Chondrocyte (in vitro differentiated cells): ENCODE measurements at regions not wholly inside any gene's neighbourhood (a gene's known extent, or its start where the extent isn't known, plus 50 kb on each side); places are given as distances from the start of the nearest gene placed in this dataset.

Experiments
- DNase-seq: peaks from one replicate; pipeline ENCODE4 v3.0.0; 2021; ENCODE audit warnings: mixed read lengths, low spot score
- H3K27ac Mint-ChIP-seq: one replicate; pipeline ENCODE4 v1.8.0; 2021; ENCODE audit warnings: mild to moderate bottlenecking, moderate library complexity, mixed read lengths; ENCODE audit not compliant: unreplicated experiment
- H3K27me3 Mint-ChIP-seq: 2 replicates; pipeline ENCODE4 v1.8.0; 2021; ENCODE audit warnings: low read depth, mixed read lengths
- H3K36me3 Mint-ChIP-seq: 2 replicates; pipeline ENCODE4 v1.8.0; 2021; ENCODE audit warnings: low read depth, mixed read lengths
- H3K4me1 Mint-ChIP-seq: 2 replicates; pipeline ENCODE4 v1.8.0; 2021; ENCODE audit warnings: low read depth, mild to moderate bottlenecking, mixed read lengths
- H3K4me3 Mint-ChIP-seq: one replicate; pipeline ENCODE4 v1.8.0; 2021; ENCODE audit warnings: mild to moderate bottlenecking, moderate library complexity, mixed read lengths; ENCODE audit not compliant: unreplicated experiment
- H3K9me3 Mint-ChIP-seq: 2 replicates; pipeline ENCODE4 v1.8.0; 2021; ENCODE audit warnings: low read depth, mixed read lengths
- TF ChIP-seq, protein P1 (sequence below): fragments of 200-600 bp; sonication (generic); IDR thresholded peaks from 2 replicates; pipeline ENCODE4 v1.5.0; 2021; ENCODE audit warnings: antibody characterized with exemption, mild to moderate bottlenecking, moderate library complexity

DNA sequence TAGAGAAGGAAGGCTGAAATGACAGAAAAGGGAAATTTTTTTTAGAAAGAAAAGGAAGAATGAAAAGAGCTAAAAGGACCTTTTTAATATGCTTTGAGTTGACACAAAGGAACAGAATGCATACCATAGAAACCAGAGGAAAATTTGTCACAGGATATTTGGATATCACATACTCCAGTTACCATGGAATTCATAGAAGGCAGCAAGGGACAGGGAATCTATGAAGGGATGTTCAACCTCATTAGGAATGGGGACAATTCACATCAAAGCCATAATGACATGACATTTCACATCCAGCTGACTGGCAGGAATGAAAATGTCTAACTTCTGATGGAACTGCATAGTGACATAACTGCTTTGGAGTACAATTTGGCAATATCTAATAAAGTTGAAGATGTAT is 469.4 kb downstream of the CCER1 start:
- Mint-ChIP-seq H3K9me3 (peaks cover 12% of the 10 kb centered on the region), H3K36me3 (peaks cover 1% of the 10 kb centered on the region), H3K27me3 (no peaks in the 10 kb centered on the region), H3K4me3 (no peak overlapping the region), H3K4me1 (peaks cover 10% of the 10 kb centered on the region), H3K27ac (no peak overlapping the region)
- DNase-seq = no peak
- TF ChIP-seq, protein P1, sequence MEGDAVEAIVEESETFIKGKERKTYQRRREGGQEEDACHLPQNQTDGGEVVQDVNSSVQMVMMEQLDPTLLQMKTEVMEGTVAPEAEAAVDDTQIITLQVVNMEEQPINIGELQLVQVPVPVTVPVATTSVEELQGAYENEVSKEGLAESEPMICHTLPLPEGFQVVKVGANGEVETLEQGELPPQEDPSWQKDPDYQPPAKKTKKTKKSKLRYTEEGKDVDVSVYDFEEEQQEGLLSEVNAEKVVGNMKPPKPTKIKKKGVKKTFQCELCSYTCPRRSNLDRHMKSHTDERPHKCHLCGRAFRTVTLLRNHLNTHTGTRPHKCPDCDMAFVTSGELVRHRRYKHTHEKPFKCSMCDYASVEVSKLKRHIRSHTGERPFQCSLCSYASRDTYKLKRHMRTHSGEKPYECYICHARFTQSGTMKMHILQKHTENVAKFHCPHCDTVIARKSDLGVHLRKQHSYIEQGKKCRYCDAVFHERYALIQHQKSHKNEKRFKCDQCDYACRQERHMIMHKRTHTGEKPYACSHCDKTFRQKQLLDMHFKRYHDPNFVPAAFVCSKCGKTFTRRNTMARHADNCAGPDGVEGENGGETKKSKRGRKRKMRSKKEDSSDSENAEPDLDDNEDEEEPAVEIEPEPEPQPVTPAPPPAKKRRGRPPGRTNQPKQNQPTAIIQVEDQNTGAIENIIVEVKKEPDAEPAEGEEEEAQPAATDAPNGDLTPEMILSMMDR = no peak

DNA sequence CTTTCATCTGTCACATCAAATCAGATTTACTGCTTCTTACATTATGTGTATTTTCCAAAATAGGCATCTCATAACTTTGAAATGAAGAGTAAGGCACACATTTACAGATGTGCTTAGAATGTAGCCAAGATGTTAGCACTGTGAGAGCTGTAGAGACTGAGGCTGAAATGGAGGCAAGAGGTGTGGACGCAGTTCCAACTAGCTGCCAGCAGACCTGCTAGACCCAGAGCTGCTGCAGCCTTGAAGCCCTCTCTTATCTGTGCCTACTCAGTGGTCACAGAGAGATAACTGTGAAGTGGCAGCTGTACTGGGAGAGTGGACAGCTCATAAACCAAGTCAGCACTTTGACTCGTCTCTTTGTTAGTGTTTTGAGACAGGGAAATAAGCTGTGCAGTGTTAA is 470.9 kb downstream of the CCER1 start:
- peaks cover 3% of the 10 kb centered on the region for H3K9me3 Mint-ChIP-seq
- H3K27me3 Mint-ChIP-seq = no peaks in the 10 kb centered on the region
- H3K4me3 Mint-ChIP-seq = no peak overlapping the region
- no peaks in the 10 kb centered on the region for H3K36me3 Mint-ChIP-seq
- H3K4me1 Mint-ChIP-seq = peaks cover 10% of the 10 kb centered on the region
- TF ChIP-seq, protein P1 = no peak
- no peak for DNase-seq
- no peak overlapping the region for H3K27ac Mint-ChIP-seq

DNA sequence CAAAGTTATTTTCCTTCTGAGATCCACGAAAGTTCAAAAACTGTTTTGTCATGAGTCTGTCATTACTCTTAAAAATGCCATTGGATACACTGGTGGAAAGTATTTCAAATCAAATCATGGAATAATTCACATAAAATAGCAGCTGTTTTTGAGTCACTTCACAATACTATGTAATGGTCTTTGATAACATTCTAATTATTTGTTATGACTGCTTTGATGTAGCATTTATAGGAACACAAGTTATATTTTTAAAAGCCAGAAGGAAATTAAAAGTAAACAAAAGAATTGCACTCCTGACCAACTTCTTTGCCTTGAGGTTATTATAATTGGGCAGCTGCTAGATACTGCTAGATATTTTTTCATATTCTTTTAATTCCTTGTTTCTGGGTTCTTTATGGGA is 473.2 kb downstream of the CCER1 start:
- Mint-ChIP-seq H3K27ac (no peak overlapping the region), H3K4me1 (peaks cover 10% of the 10 kb centered on the region), H3K4me3 (no peak overlapping the region), H3K9me3 (no peaks in the 10 kb centered on the region), H3K36me3 (no peaks in the 10 kb centered on the region), H3K27me3 (no peaks in the 10 kb centered on the region)
- DNase-seq = no peak
- TF ChIP-seq, protein P1 = no peak

DNA sequence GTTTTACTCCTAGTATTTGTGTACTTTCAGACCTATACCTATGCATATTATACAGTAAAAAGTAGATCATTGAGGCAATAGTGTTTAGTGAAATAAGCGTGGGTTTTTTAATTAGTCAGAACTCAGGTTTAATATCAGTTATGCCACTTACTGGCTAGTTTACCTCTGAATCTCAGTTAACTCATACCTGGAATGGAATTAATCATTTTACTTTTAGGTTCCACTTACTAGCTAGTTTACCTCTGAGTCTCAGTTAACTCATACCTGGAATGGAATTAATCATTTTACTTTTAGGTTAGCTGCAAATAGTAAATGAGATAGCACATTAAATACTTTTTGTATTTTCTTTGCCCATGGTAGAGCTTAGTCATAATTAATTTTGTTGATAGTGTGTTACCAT is 475.7 kb downstream of the CCER1 start:
- Mint-ChIP-seq H3K27me3 (no peaks in the 10 kb centered on the region), H3K4me1 (peaks cover 15% of the 10 kb centered on the region), H3K9me3 (no peaks in the 10 kb centered on the region), H3K27ac (no peak overlapping the region), H3K4me3 (no peak overlapping the region), H3K36me3 (no peaks in the 10 kb centered on the region)
- TF ChIP-seq, protein P1 = no peak
- no peak for DNase-seq

DNA sequence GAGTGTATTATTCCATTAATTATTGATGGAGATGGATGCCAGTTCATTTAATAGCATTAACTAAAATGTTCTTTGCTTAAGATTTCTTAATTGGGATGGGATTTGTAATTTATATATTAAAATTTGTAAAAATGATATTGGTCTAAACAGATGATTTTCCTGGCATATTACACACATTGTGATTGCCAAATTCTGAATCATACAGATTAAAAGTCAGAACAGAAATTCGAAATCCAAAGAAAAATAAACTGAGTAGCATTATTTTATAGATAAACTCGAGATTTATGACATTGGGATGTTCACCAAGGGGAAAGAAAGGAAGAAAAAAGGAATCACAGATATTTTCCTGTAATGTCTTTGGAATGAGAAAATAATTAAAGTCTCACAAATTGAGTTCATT is 481.1 kb downstream of the CCER1 start:
- no peaks in the 10 kb centered on the region for H3K27me3 Mint-ChIP-seq
- no peak overlapping the region for H3K4me3 Mint-ChIP-seq
- peaks cover 5% of the 10 kb centered on the region for H3K4me1 Mint-ChIP-seq
- H3K27ac Mint-ChIP-seq = no peak overlapping the region
- peaks cover 2% of the 10 kb centered on the region for H3K9me3 Mint-ChIP-seq
- DNase-seq = no peak
- no peaks in the 10 kb centered on the region for H3K36me3 Mint-ChIP-seq
- TF ChIP-seq, protein P1 = no peak
